B cell (primary cell): ENCODE measurements at regions not wholly inside any gene's neighbourhood (a gene's known extent, or its start where the extent isn't known, plus 50 kb on each side); places are given as distances from the start of the nearest gene placed in this dataset.

ENCODE experiments used
- ATAC-seq: fragments of 200-7000 bp; cut with Tn5 transposase; one replicate; pipeline ENCODE4 v1.10.0; 2021; ENCODE audit warnings: low read depth, mild to moderate bottlenecking, moderate number of reproducible peaks, moderate library complexity
- CTCF ChIA-PET: fragments of 350-600 bp; sonication (Branson Sonifier 250); formaldehyde crosslinking; loops from one replicate; lab custom pipeline; 2021; ENCODE audit warnings: antibody characterized with exemption, inconsistent platforms; lab: Charles Lee
- POLR2A ChIA-PET: fragments of 350-600 bp; sonication (Branson Sonifier 250); formaldehyde crosslinking; loops from one replicate; lab custom pipeline; 2021; ENCODE audit warnings: antibody characterized with exemption; lab: Charles Lee
- DNase-seq: peaks from one replicate; pipeline ENCODE4 v3.0.0; 2013
- H2AFZ ChIP-seq: 2 replicates; pipeline ENCODE4 v1.6.1; 2012; ENCODE audit warnings: mild to moderate bottlenecking, low read depth, low read length; ENCODE audit not compliant: insufficient read depth, poor library complexity, severe bottlenecking
- H3K27ac ChIP-seq, 2 donors: 1 replicate in 1 of 2; 2 replicates in 1 of 2; pipeline ENCODE4 v1.5.1; 2012 to 2013; ENCODE audit warnings: low read length in 2 of 2, mild to moderate bottlenecking in 2 of 2, moderate library complexity in 1 of 2
- H3K27me3 ChIP-seq, 4 experiments: fragments of 200-600 bp in 1 of 4; sonication (generic) in 1 of 4; replicated peaks in 1 of 4; 1 replicate in 2 of 4; 2 replicates in 2 of 4; pipeline versions ENCODE4 v1.6.1 to v1.7.0; 2013 to 2016; ENCODE audit warnings: low read length in 3 of 4, mild to moderate bottlenecking in 2 of 4, mixed read lengths in 1 of 4, moderate library complexity in 1 of 4; ENCODE audit not compliant: insufficient read depth in 4 of 4, control insufficient read depth in 3 of 4; ENCODE audit errors: control extremely low read depth in 1 of 4
- H3K36me3 ChIP-seq, 2 experiments: replicated peaks in 1 of 2; 1 replicate in 1 of 2; 2 replicates in 1 of 2; pipeline versions ENCODE4 v1.6.1 to v1.7.1; 2013; ENCODE audit warnings: low read length in 1 of 2; ENCODE audit not compliant: insufficient read depth in 2 of 2, control insufficient read depth in 1 of 2; ENCODE audit errors: control extremely low read depth in 1 of 2, extremely low read depth in 1 of 2
- H3K4me1 ChIP-seq, 2 donors: fragments of 200-600 bp in 1 of 2; sonication (generic) in 1 of 2; 1 replicate in 1 of 2; 2 replicates in 1 of 2; pipeline versions ENCODE4 v1.5.1 to v1.6.1; 2013 to 2017; ENCODE audit warnings: low read length in 2 of 2; ENCODE audit not compliant: control insufficient read depth in 2 of 2, insufficient read depth in 2 of 2
- H3K4me2 ChIP-seq: replicated peaks from 2 replicates; pipeline ENCODE3; 2012; ENCODE audit warnings: mild to moderate bottlenecking, low read depth, low read length; ENCODE audit not compliant: poor library complexity, severe bottlenecking
- H3K4me3 ChIP-seq, 5 experiments: fragments of 200-600 bp in 1 of 5; sonication (generic) in 1 of 5; 1 replicate in 3 of 5; 2 replicates in 2 of 5; pipeline versions ENCODE4 v1.5.1 to v1.7.0; 2011 to 2016; ENCODE audit warnings: low read length in 4 of 5, mild to moderate bottlenecking in 4 of 5, low read depth in 2 of 5, control low read depth in 1 of 5, moderate library complexity in 1 of 5; ENCODE audit not compliant: insufficient read depth in 1 of 5; ENCODE audit errors: control extremely low read depth in 1 of 5, extremely low read depth in 1 of 5
- H3K79me2 ChIP-seq: fragments of 200-600 bp; sonication (generic); one replicate; pipeline ENCODE4 v1.6.0; 2016; ENCODE audit warnings: low read length; ENCODE audit not compliant: control insufficient read depth, insufficient read depth
- H3K9ac ChIP-seq: fragments of 200-600 bp; sonication (generic); 2 replicates; pipeline ENCODE4 v1.6.1; 2017; ENCODE audit warnings: mild to moderate bottlenecking, low read length, moderate library complexity
- H3K9me3 ChIP-seq, 3 donors: one replicate each; pipeline versions ENCODE4 v1.6.1 to v1.7.1; 2013; ENCODE audit warnings: low read length in 2 of 3; ENCODE audit not compliant: control insufficient read depth in 2 of 3, insufficient read depth in 1 of 3; ENCODE audit errors: control extremely low read depth in 1 of 3
- H4K20me1 ChIP-seq: 2 replicates; pipeline ENCODE4 v1.6.0; 2012; ENCODE audit warnings: mild to moderate bottlenecking, low read length; ENCODE audit not compliant: insufficient read depth, control insufficient read depth, poor library complexity, severe bottlenecking
- H3K27ac Mint-ChIP-seq: one replicate; pipeline ENCODE4 v1.8.0; 2021; ENCODE audit warnings: mixed read lengths
- H3K27me3 Mint-ChIP-seq: one replicate; pipeline ENCODE4 v1.8.0; 2021; ENCODE audit warnings: mixed read lengths
- H3K4me1 Mint-ChIP-seq: one replicate; pipeline ENCODE4 v1.8.0; 2021; ENCODE audit warnings: mixed read lengths
- H3K4me3 Mint-ChIP-seq: one replicate; pipeline ENCODE4 v1.8.0; 2021; ENCODE audit warnings: mixed read lengths
- H3K9me3 Mint-ChIP-seq: one replicate; pipeline ENCODE4 v1.8.0; 2022; ENCODE audit warnings: mixed read lengths; ENCODE audit not compliant: insufficient read depth
- EZH2 ChIP-seq: IDR thresholded peaks from 2 replicates; pipeline ENCODE4 v1.6.1; 2012; ENCODE audit warnings: borderline replicate concordance, low read depth, mild to moderate bottlenecking, moderate library complexity, low read length; ENCODE audit not compliant: insufficient read depth, poor library complexity, severe bottlenecking
- WGBS: methylation state at CpG from one replicate; pipeline ENCODE4 v1.1.5; 2013; ENCODE audit warnings: missing lambda C conversion rate; ENCODE audit not compliant: insufficient coverage; 5-methylcytosine and 5-hydroxymethylcytosine counted together
- intact Hi-C: fragments of 100-400 bp; cut with micrococcal nuclease; formaldehyde crosslinking; loops from one replicate; pipeline ENCODE4 v1.10.0; 2022
- TF ChIP-seq, protein P1 (sequence below): fragments of 200-600 bp; IDR thresholded peaks from one replicate; pipeline ENCODE4 v1.8.0; 2022; ENCODE audit warnings: antibody characterized with exemption, mild to moderate bottlenecking

DNA sequence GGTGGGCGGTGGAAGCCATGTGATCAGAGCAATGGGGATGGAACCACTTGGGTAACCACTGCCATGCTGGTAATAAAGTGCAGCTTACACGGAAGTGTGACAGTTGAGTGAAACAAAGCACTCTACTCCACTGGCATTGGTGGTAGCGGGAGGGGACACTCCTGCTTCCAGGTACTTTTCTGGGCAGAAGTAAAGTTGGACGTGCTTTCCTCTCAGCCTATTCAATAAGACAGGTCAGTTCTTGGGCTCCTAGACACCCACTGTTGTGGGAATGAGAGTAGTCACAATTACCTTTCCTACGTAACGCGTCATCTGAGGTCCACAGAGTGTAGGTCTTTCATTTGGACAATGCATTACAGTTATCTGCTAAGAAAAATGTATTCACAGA lies 51.7 kb upstream of the CHD2 start:
- Histone ChIP-seq H3K79me2 (peaks cover 31% of the 10 kb centered on the region), H2AFZ (no peak overlapping the region)
- H3K4me3 Mint-ChIP-seq = peak overlapping the region; percentile 40

More for the DNA sequence above, 51.7 kb upstream of the CHD2 start:
- ChIA-PET POLR2A (interaction anchor here (0.6 to 11.7 kb wide), 3 partner anchors 16 to 38 kb away, joined by 5 to 84 read pairs (median 58); no protein-coding TSS in a partner anchor), CTCF (interaction anchor here (0.7 to 2.6 kb wide), 4 partner anchors 16 to 69 kb away, joined by 3 to 10 read pairs (median 6); no protein-coding TSS in a partner anchor)
- WGBS = 100% methylated on average over 5 of the region's 7 CpGs
- no peak for ATAC-seq
- Mint-ChIP-seq H3K27me3 (no peaks in the 10 kb centered on the region), H3K9me3 (no peaks in the 10 kb centered on the region), H3K4me1 (peaks cover 64% of the 10 kb centered on the region), H3K27ac (peak overlapping the region; percentile 93)
- Histone ChIP-seq H3K9me3 (peaks cover 0 to 15% (median 0%) of the 10 kb centered on the region in 3 donors), H4K20me1 (no peaks in the 10 kb centered on the region), H3K27ac (peak overlapping the region in 1 of 2 donors; percentile 78), H3K4me2 (peak overlapping the region; percentile 62), H3K27me3 (no peaks in the 10 kb centered on the region), H3K4me1 (peaks cover 65 to 69% of the 10 kb centered on the region in 2 donors), H3K4me3 (peak overlapping the region in 1 of 5 experiments; percentile 43), H3K9ac (peak overlapping the region; percentile 51), H3K36me3 (no peaks in the 10 kb centered on the region)
- intact Hi-C loops = no loop called here
- TF ChIP-seq EZH2 = no peak
- TF ChIP-seq, protein P1, sequence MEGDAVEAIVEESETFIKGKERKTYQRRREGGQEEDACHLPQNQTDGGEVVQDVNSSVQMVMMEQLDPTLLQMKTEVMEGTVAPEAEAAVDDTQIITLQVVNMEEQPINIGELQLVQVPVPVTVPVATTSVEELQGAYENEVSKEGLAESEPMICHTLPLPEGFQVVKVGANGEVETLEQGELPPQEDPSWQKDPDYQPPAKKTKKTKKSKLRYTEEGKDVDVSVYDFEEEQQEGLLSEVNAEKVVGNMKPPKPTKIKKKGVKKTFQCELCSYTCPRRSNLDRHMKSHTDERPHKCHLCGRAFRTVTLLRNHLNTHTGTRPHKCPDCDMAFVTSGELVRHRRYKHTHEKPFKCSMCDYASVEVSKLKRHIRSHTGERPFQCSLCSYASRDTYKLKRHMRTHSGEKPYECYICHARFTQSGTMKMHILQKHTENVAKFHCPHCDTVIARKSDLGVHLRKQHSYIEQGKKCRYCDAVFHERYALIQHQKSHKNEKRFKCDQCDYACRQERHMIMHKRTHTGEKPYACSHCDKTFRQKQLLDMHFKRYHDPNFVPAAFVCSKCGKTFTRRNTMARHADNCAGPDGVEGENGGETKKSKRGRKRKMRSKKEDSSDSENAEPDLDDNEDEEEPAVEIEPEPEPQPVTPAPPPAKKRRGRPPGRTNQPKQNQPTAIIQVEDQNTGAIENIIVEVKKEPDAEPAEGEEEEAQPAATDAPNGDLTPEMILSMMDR = no peak
- no peak for DNase-seq
